Natural killer cell (primary cell): ENCODE measurements at regions not wholly inside any gene's neighbourhood (a gene's known extent, or its start where the extent isn't known, plus 50 kb on each side); places are given as distances from the start of the nearest gene placed in this dataset.
"Not testable (repeated sequence)": the region's sequence is repeated elsewhere in the genome, so short reads cannot be mapped to it uniquely, and the experiment has no call there.

Source experiments
- ATAC-seq, 3 donors: fragments of 150-1000 bp in 2 of 3; fragments of 200-7000 bp in 1 of 3; cut with Tn5 transposase; 1 replicate in 1 of 3; 2 replicates in 2 of 3; pipeline ENCODE4 v1.10.0; 2021; ENCODE audit warnings: mild to moderate bottlenecking in 2 of 3, moderate library complexity in 2 of 3
- DNase-seq, 2 donors: peaks; one replicate each; pipeline versions ENCODE4 v3.0.0 to v3.0.0-alpha.2; 2013 to 2021; ENCODE audit warnings: mixed read lengths in 1 of 2
- H3K27ac ChIP-seq: one replicate; pipeline ENCODE4 v1.5.1; 2013; ENCODE audit warnings: mild to moderate bottlenecking, low read length
- H3K27me3 ChIP-seq: one replicate; pipeline ENCODE4 v1.6.1; 2013; ENCODE audit warnings: low read length; ENCODE audit not compliant: control insufficient read depth, insufficient read depth
- H3K36me3 ChIP-seq: one replicate; pipeline ENCODE4 v1.6.1; 2013; ENCODE audit warnings: low read length; ENCODE audit not compliant: control insufficient read depth, insufficient read depth
- H3K4me1 ChIP-seq: one replicate; pipeline ENCODE4 v1.6.1; 2013; ENCODE audit warnings: low read length; ENCODE audit not compliant: control insufficient read depth, insufficient read depth
- H3K4me3 ChIP-seq: one replicate; pipeline ENCODE4 v1.5.1; 2013; ENCODE audit warnings: low read length
- H3K9me3 ChIP-seq: one replicate; pipeline ENCODE4 v1.6.1; 2013; ENCODE audit warnings: low read length; ENCODE audit not compliant: control insufficient read depth, insufficient read depth
- H3K27ac Mint-ChIP-seq, 2 donors: one replicate each; pipeline ENCODE4 v1.8.0; 2022; ENCODE audit warnings: mild to moderate bottlenecking in 2 of 2, mixed read lengths in 2 of 2, moderate library complexity in 1 of 2
- H3K27me3 Mint-ChIP-seq, 2 donors: one replicate each; pipeline ENCODE4 v1.8.0; 2022; ENCODE audit warnings: low read depth in 2 of 2, mixed read lengths in 2 of 2
- H3K36me3 Mint-ChIP-seq: one replicate; pipeline ENCODE4 v1.8.0; 2022; ENCODE audit warnings: mixed read lengths
- H3K4me1 Mint-ChIP-seq, 2 donors: one replicate each; pipeline ENCODE4 v1.8.0; 2022; ENCODE audit warnings: mixed read lengths in 2 of 2
- H3K4me3 Mint-ChIP-seq: one replicate; pipeline ENCODE4 v1.8.0; 2022; ENCODE audit warnings: mild to moderate bottlenecking, moderate library complexity, mixed read lengths
- H3K9me3 Mint-ChIP-seq, 2 donors: one replicate each; pipeline ENCODE4 v1.8.0; 2022; ENCODE audit warnings: mixed read lengths in 2 of 2
- WGBS: methylation state at CpG from one replicate; pipeline ENCODE4 v1.1.7; 2013; ENCODE audit warnings: missing lambda C conversion rate; ENCODE audit not compliant: insufficient coverage; 5-methylcytosine and 5-hydroxymethylcytosine counted together
- intact Hi-C: fragments of 100-400 bp; cut with micrococcal nuclease; formaldehyde crosslinking; loops from one replicate; pipeline ENCODE4 v1.14.2; 2022
- TF ChIP-seq, protein P1 (sequence below): fragments of 200-600 bp; IDR thresholded peaks from one replicate; pipeline ENCODE4 v1.8.0; 2022; ENCODE audit warnings: antibody characterized with exemption

DNA sequence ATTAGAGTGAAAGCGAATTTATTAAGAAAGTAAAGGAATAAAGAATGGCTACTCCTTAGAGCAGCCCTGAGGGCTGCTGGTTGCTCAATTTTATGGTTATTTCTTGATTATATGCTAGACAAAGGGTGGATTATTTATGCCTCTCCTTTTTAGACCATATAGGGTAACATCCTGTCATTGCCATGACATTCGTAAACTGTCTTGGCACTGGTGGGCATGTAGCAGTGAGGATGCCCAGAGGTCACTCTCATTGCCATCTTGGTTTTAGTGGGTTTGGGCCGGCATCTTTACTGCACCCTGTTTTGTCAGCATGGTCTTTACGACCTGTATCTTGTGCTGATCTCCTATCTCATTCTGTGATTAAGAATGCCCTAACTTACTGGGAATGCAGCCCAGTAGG, 58.2 kb downstream of the TANC2 start:
- no peak overlapping the region for H3K4me3 ChIP-seq
- no peaks in the 10 kb centered on the region for H3K9me3 ChIP-seq
- H3K27ac ChIP-seq, result no peak overlapping the region
- 94% methylated on average over 4 of the region's 4 CpGs for WGBS
- H3K9me3 Mint-ChIP-seq, result no peaks in the 10 kb centered on the region
- no peaks in the 10 kb centered on the region for H3K4me1 ChIP-seq
- H3K27ac Mint-ChIP-seq, result no peak overlapping the region
- DNase-seq, result no peak
- H3K27me3 ChIP-seq, result no peaks in the 10 kb centered on the region
- H3K4me1 Mint-ChIP-seq, result peaks cover 12 to 14% of the 10 kb centered on the region in 2 donors
- TF ChIP-seq, protein P1, sequence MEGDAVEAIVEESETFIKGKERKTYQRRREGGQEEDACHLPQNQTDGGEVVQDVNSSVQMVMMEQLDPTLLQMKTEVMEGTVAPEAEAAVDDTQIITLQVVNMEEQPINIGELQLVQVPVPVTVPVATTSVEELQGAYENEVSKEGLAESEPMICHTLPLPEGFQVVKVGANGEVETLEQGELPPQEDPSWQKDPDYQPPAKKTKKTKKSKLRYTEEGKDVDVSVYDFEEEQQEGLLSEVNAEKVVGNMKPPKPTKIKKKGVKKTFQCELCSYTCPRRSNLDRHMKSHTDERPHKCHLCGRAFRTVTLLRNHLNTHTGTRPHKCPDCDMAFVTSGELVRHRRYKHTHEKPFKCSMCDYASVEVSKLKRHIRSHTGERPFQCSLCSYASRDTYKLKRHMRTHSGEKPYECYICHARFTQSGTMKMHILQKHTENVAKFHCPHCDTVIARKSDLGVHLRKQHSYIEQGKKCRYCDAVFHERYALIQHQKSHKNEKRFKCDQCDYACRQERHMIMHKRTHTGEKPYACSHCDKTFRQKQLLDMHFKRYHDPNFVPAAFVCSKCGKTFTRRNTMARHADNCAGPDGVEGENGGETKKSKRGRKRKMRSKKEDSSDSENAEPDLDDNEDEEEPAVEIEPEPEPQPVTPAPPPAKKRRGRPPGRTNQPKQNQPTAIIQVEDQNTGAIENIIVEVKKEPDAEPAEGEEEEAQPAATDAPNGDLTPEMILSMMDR, result no peak
- no peak overlapping the region for H3K4me3 Mint-ChIP-seq
- intact Hi-C loops, result no loop called here
- no peaks in the 10 kb centered on the region for H3K27me3 Mint-ChIP-seq
- no peaks in the 10 kb centered on the region for H3K36me3 ChIP-seq
- H3K36me3 Mint-ChIP-seq, result no peaks in the 10 kb centered on the region
- ATAC-seq, result no peak

GRCh38 chr17:63024716-63025115, 58.7 kb downstream of the TANC2 start:
- H3K4me1 Mint-ChIP-seq, result peaks cover 12 to 14% of the 10 kb centered on the region in 2 donors
- H3K27ac Mint-ChIP-seq, result no peak overlapping the region
- no peaks in the 10 kb centered on the region for H3K36me3 Mint-ChIP-seq
- no peaks in the 10 kb centered on the region for H3K9me3 Mint-ChIP-seq
- Histone ChIP-seq H3K9me3 (no peaks in the 10 kb centered on the region), H3K27ac (no peak overlapping the region), H3K4me1 (no peaks in the 10 kb centered on the region), H3K4me3 (no peak overlapping the region), H3K27me3 (no peaks in the 10 kb centered on the region), H3K36me3 (no peaks in the 10 kb centered on the region)
- no peaks in the 10 kb centered on the region for H3K27me3 Mint-ChIP-seq
- no peak for ATAC-seq
- intact Hi-C loops, result no loop called here
- H3K4me3 Mint-ChIP-seq, result no peak overlapping the region
- no peak for DNase-seq
- TF ChIP-seq, protein P1, result no peak

GRCh38 chr17:63025637-63026036, 59.6 kb downstream of the TANC2 start:
- H3K27me3 Mint-ChIP-seq, H3K9me3 Mint-ChIP-seq, H3K4me1 ChIP-seq, DNase-seq, ATAC-seq, H3K36me3 Mint-ChIP-seq, H3K27me3 ChIP-seq, H3K27ac Mint-ChIP-seq, H3K27ac ChIP-seq, H3K9me3 ChIP-seq, intact Hi-C loops, H3K36me3 ChIP-seq, H3K4me3 ChIP-seq, H3K4me3 Mint-ChIP-seq: not testable (repeated sequence)
- H3K4me1 Mint-ChIP-seq, result peaks cover 12 to 14% of the 10 kb centered on the region in 2 donors
- 85% methylated on average over 2 of the region's 4 CpGs for WGBS

DNA sequence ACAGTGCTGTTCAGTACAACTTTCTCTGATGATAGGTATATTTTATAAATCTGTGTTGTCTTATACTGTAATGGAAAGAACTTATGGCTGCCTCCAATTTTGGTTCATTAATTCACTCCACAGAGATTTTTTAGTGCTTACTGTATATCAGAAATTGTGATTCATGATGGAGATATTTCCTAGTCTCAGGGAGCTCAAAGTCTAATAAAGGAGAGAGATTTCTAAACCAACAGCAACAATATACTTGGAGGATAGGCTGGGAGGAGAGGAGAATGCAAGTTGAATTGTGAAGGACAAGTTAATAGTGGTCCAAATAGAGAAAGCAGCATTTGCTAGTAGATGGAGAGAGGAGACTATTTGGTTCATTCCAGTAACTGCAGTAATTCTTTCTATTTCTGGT, 63.5 kb downstream of the TANC2 start:
- H3K4me1 Mint-ChIP-seq, result peaks cover 5 to 13% of the 10 kb centered on the region in 2 donors
- no peaks in the 10 kb centered on the region for H3K9me3 ChIP-seq
- H3K36me3 ChIP-seq, result no peaks in the 10 kb centered on the region
- no peak overlapping the region for H3K4me3 Mint-ChIP-seq
- H3K4me1 ChIP-seq, result no peaks in the 10 kb centered on the region
- no peak overlapping the region for H3K27ac Mint-ChIP-seq
- DNase-seq, result no peak
- intact Hi-C loops, result no loop called here
- no peaks in the 10 kb centered on the region for H3K9me3 Mint-ChIP-seq
- no peak for ATAC-seq
- no peaks in the 10 kb centered on the region for H3K27me3 ChIP-seq
- no peak overlapping the region for H3K27ac ChIP-seq
- no peak overlapping the region for H3K4me3 ChIP-seq
- TF ChIP-seq, protein P1, result no peak
- no peaks in the 10 kb centered on the region for H3K27me3 Mint-ChIP-seq
- no peaks in the 10 kb centered on the region for H3K36me3 Mint-ChIP-seq
